DOHH2 (cell line): ENCODE measurements at regions not wholly inside any gene's neighbourhood (a gene's known extent, or its start where the extent isn't known, plus 50 kb on each side); places are given as distances from the start of the nearest gene placed in this dataset.

ENCODE experiments used
- CTCF ChIP-seq: fragments of 200-600 bp; sonication (generic); IDR thresholded peaks from one replicate; pipeline ENCODE4 v1.5.1; 2014; ENCODE audit warnings: antibody characterized with exemption, mild to moderate bottlenecking, low read depth, low read length; ENCODE audit not compliant: poor library complexity, severe bottlenecking
- EZH2phosphoT487 ChIP-seq: fragments of 200-600 bp; sonication (generic); IDR thresholded peaks from 2 replicates; pipeline ENCODE4 v1.6.1; 2017; ENCODE audit warnings: borderline replicate concordance, mild to moderate bottlenecking, antibody characterized with exemption, low read length, moderate library complexity, mixed read lengths

DNA sequence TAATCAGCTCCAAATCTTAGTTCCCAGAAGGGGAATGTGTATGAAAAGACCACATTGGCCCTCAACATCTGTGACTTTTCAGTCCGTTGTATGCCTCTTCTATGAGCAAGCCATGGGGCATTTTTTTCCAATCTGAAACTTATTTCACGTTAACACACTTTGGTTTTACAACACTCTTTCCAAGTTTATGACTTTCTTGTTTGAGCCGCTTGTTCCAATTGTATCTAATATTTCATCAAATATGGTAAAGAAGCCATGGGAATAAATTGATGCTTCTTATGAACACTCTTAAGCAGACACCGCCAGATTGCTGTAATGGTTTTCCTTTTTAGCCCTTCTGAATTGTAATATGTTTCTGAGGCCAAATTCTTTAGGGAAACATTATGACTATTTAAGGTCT, 359.9 kb downstream of the HLX start:
- TF ChIP-seq CTCF = no peak
- no peak for TF ChIP-seq EZH2phosphoT487
